ENCODE measurements at regions not wholly inside any gene's neighbourhood (a gene's known extent, or its start where the extent isn't known, plus 50 kb on each side); places are given as distances from the start of the nearest gene placed in this dataset.

GRCh38 chr12:60100852-60101251 lies 505.0 kb downstream of the SLC16A7 start:
- H3K27ac Mint-ChIP-seq: no peak overlapping the region

GRCh38 chr12:60101715-60102114 lies 505.9 kb downstream of the SLC16A7 start:
- no peaks in the 10 kb centered on the region for H3K27me3 ChIP-seq
- DNase-seq (ENCODE audit: low spot score): no peak
- H3K9me3 ChIP-seq (ENCODE audit: low read depth): no peaks in the 10 kb centered on the region
- H3K27ac ChIP-seq: no peak overlapping the region
- H3K4me1 ChIP-seq: no peaks in the 10 kb centered on the region
- TF ChIP-seq EZH2phosphoT487 (IDR thresholded peaks at IDR 0.05) (no peak), CTCF (IDR thresholded peaks at IDR 0.05) (no peak), EZH2 (IDR thresholded peaks at IDR 0.05) (no peak)
- H3K79me2 ChIP-seq (ENCODE audit: low read depth): no peaks in the 10 kb centered on the region
- H3K27me3 Mint-ChIP-seq (ENCODE audit: insufficient read depth, low read depth): no peaks in the 10 kb centered on the region
- H3K27ac Mint-ChIP-seq: no peak overlapping the region
- peaks cover 9% of the 10 kb centered on the region for H3K9me3 Mint-ChIP-seq
- no peak overlapping the region for H2AFZ ChIP-seq (replicated peaks)
- H3K9ac ChIP-seq: no peak overlapping the region
- no peak overlapping the region for H3K4me3 ChIP-seq
- H3K4me2 ChIP-seq: no peak overlapping the region
- no peaks in the 10 kb centered on the region for H3K36me3 Mint-ChIP-seq
- H3F3A ChIP-seq (ENCODE audit: low read depth): no peaks in the 10 kb centered on the region
- H4K20me1 ChIP-seq (ENCODE audit: low read depth): no peaks in the 10 kb centered on the region
- H3K4me1 Mint-ChIP-seq: no peaks in the 10 kb centered on the region
- H3K4me3 Mint-ChIP-seq: no peak overlapping the region
- no peaks in the 10 kb centered on the region for H3K36me3 ChIP-seq

More at GRCh38 chr12:60100852-60101251, 505.0 kb downstream of the SLC16A7 start:
- Mint-ChIP-seq H3K27me3 (ENCODE audit: insufficient read depth, low read depth) (no peaks in the 10 kb centered on the region), H3K4me1 (no peaks in the 10 kb centered on the region), H3K9me3 (peaks cover 9% of the 10 kb centered on the region), H3K36me3 (no peaks in the 10 kb centered on the region), H3K4me3 (no peak overlapping the region)
- Histone ChIP-seq H3K36me3 (no peaks in the 10 kb centered on the region), H3F3A (ENCODE audit: low read depth) (no peaks in the 10 kb centered on the region), H3K4me3 (no peak overlapping the region), H2AFZ (replicated peaks) (no peak overlapping the region), H3K4me1 (no peaks in the 10 kb centered on the region), H3K4me2 (no peak overlapping the region), H3K9ac (no peak overlapping the region), H3K79me2 (ENCODE audit: low read depth) (no peaks in the 10 kb centered on the region), H4K20me1 (ENCODE audit: low read depth) (no peaks in the 10 kb centered on the region), H3K27ac (no peak overlapping the region), H3K27me3 (no peaks in the 10 kb centered on the region), H3K9me3 (ENCODE audit: low read depth) (no peaks in the 10 kb centered on the region)
- TF ChIP-seq CTCF (IDR thresholded peaks at IDR 0.05) (no peak), EZH2phosphoT487 (IDR thresholded peaks at IDR 0.05) (no peak), EZH2 (IDR thresholded peaks at IDR 0.05) (no peak)
- no peak for DNase-seq (ENCODE audit: low spot score)

- H3K36me3 Mint-ChIP-seq: no peaks in the 10 kb centered on the region
- no peaks in the 10 kb centered on the region for H3K9me3 ChIP-seq (ENCODE audit: low read depth)
- H3K27me3 ChIP-seq: no peaks in the 10 kb centered on the region
- no peak overlapping the region for H2AFZ ChIP-seq (replicated peaks)
- H3K27me3 Mint-ChIP-seq (ENCODE audit: insufficient read depth, low read depth): no peaks in the 10 kb centered on the region
- no peaks in the 10 kb centered on the region for H3K79me2 ChIP-seq (ENCODE audit: low read depth)
- H3K27ac ChIP-seq: no peak overlapping the region
- no peak overlapping the region for H3K4me3 ChIP-seq
- TF ChIP-seq EZH2phosphoT487 (IDR thresholded peaks at IDR 0.05): no peak
- peak; percentile 29 for TF ChIP-seq CTCF (IDR thresholded peaks at IDR 0.05)
- no peaks in the 10 kb centered on the region for H4K20me1 ChIP-seq (ENCODE audit: low read depth)
- no peak overlapping the region for H3K4me3 Mint-ChIP-seq
- DNase-seq (ENCODE audit: low spot score): no peak
- H3K4me1 Mint-ChIP-seq: no peaks in the 10 kb centered on the region
- no peak overlapping the region for H3K4me2 ChIP-seq
- no peaks in the 10 kb centered on the region for H3K9me3 Mint-ChIP-seq
- H3F3A ChIP-seq (ENCODE audit: low read depth): no peaks in the 10 kb centered on the region
- no peaks in the 10 kb centered on the region for H3K36me3 ChIP-seq
- H3K4me1 ChIP-seq: no peaks in the 10 kb centered on the region
- no peak overlapping the region for H3K27ac Mint-ChIP-seq
- H3K9ac ChIP-seq: no peak overlapping the region
Measured at GRCh38 chr12:60106214-60106613, 510.4 kb downstream of the SLC16A7 start.

GRCh38 chr12:60107992-60108391 lies 512.2 kb downstream of the SLC16A7 start:
- Histone ChIP-seq H3F3A (ENCODE audit: low read depth) (no peaks in the 10 kb centered on the region), H3K9ac (no peak overlapping the region), H3K27ac (no peak overlapping the region), H3K9me3 (ENCODE audit: low read depth) (no peaks in the 10 kb centered on the region), H3K27me3 (no peaks in the 10 kb centered on the region), H3K79me2 (ENCODE audit: low read depth) (no peaks in the 10 kb centered on the region), H2AFZ (replicated peaks) (no peak overlapping the region), H3K4me1 (no peaks in the 10 kb centered on the region), H4K20me1 (ENCODE audit: low read depth) (no peaks in the 10 kb centered on the region), H3K36me3 (no peaks in the 10 kb centered on the region), H3K4me3 (no peak overlapping the region), H3K4me2 (no peak overlapping the region)
- DNase-seq (ENCODE audit: low spot score): no peak
- no peak for TF ChIP-seq CTCF (IDR thresholded peaks at IDR 0.05)
- TF ChIP-seq EZH2phosphoT487 (IDR thresholded peaks at IDR 0.05): no peak
- no peak for TF ChIP-seq EZH2 (IDR thresholded peaks at IDR 0.05)
- Mint-ChIP-seq H3K27ac (no peak overlapping the region), H3K27me3 (ENCODE audit: insufficient read depth, low read depth) (no peaks in the 10 kb centered on the region), H3K4me1 (no peaks in the 10 kb centered on the region), H3K9me3 (no peaks in the 10 kb centered on the region), H3K4me3 (no peak overlapping the region), H3K36me3 (no peaks in the 10 kb centered on the region)
